ENCODE measurements at regions not wholly inside any gene's neighbourhood (a gene's known extent, or its start where the extent isn't known, plus 50 kb on each side); places are given as distances from the start of the nearest gene placed in this dataset.

DNA sequence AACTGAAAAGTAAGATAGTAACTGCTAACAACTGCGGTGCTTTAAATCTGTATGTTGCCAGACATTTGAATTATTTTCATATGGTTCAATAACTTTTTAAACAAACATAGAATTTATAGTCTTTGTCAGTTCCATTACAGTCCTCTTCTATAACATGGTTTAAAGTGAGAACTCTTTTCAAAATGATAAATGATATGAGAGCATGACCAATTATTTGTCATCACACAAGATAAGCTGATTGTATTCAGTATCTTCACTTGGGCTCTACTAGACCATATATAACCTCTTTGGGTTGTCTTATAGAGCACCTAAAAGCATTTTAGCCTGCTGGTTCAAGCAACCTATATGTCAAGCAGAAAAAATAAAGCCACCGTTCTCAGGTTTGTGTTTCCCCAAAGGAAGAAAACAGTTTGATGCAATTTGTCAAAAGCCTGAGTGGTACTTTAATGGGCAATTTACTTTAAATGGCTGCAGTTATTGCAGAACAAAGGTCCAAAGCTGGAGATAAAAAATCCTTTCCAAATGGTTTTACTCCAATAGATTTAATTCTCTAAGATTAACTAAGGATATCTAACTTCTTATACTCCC, 298.4 kb downstream of the FSIP2 start:
- no peaks in the 10 kb centered on the region for H3K27me3 ChIP-seq (replicated peaks in 1 of 7)
- no peaks in the 10 kb centered on the region for H3K9me3 ChIP-seq
- TF ChIP-seq POLR2AphosphoS5 (IDR thresholded peaks at IDR 0.05) (no peak), POLR2A (IDR thresholded peaks at IDR 0.05) (no peak)
- TF ChIP-seq, protein P1, sequence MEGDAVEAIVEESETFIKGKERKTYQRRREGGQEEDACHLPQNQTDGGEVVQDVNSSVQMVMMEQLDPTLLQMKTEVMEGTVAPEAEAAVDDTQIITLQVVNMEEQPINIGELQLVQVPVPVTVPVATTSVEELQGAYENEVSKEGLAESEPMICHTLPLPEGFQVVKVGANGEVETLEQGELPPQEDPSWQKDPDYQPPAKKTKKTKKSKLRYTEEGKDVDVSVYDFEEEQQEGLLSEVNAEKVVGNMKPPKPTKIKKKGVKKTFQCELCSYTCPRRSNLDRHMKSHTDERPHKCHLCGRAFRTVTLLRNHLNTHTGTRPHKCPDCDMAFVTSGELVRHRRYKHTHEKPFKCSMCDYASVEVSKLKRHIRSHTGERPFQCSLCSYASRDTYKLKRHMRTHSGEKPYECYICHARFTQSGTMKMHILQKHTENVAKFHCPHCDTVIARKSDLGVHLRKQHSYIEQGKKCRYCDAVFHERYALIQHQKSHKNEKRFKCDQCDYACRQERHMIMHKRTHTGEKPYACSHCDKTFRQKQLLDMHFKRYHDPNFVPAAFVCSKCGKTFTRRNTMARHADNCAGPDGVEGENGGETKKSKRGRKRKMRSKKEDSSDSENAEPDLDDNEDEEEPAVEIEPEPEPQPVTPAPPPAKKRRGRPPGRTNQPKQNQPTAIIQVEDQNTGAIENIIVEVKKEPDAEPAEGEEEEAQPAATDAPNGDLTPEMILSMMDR (IDR thresholded peaks at IDR 0.05 in 8 of 11, conservative IDR thresholded peaks at IDR 0.05 in 3 of 11) = no peak
- intact Hi-C loops (cut with DNase I; ENCODE audit: low total_unique reads) = no loop called here
- WGBS, 5 donors = 75 to 88% (median 83%) methylated on average over 2 of the region's 2 CpGs
- no peaks in the 10 kb centered on the region for H3K4me1 ChIP-seq
- H3K36me3 ChIP-seq = no peaks in the 10 kb centered on the region
- H3K27ac ChIP-seq = no peak overlapping the region
- DNase-seq = no peak
- no peak overlapping the region for H3K4me3 ChIP-seq

DNA sequence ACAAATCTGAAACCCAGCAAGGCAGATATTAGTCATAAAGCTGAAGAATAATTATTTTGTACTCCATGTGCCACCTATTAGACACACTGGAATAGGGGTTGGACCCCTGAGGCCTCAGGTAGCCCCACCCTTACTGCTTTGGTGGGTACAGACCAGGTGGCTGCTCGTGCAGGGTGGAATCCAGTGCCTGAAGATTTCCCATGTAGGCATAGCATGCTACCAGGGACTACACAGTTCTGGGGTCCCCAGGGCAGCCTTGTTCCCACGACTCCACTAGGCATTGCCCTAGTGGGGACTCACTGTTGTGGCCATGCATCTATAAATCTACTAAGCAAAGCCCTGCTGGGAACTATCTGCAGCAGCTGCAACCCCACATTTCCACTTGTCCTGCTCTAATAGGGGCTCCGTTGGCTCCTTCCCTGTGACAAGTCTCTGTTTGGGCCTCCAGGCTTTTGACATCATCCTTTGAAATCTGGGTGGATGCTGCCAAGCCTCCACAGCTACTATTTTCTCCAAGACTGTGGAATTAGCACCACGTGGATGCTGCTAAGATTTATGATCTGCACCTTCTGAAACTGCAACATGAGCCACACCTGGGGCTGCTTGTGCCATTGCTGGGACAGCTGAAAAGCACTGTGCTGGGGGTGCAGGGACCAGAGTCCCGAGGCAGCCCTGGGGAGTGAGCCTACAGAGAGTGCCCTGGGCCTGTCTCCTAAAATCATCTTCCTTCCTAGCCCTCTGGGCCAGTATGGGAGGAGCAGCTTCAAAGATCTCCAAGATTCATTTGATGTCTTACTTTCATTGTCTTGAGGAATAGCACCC, 303.8 kb downstream of the FSIP2 start:
- peak; percentile 51 for DNase-seq

DNA sequence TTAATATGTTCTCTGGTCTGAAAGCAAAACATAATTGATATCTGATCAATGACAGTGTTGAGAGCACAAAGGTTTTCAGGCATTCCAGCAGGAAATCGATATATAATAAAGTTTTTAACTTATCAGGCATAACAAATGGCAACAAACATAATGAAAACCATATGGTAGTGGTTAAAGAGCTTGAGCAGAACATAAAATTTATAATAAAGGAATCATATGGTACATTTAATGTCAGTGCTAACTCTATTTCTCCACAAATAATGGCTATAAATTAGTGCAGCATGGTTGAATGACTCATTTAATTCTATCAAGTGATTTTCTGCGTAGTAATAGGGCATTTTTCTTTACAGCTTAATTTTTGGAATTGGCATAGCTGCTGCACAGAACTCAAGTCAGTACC, 306.2 kb downstream of the FSIP2 start:
- no peaks in the 10 kb centered on the region for H3K27me3 ChIP-seq (replicated peaks in 1 of 7)
- DNase-seq = no peak
- H3K4me1 ChIP-seq = no peaks in the 10 kb centered on the region
- H3K4me3 ChIP-seq = no peak overlapping the region
- H3K27ac ChIP-seq = no peak overlapping the region
- intact Hi-C loops (cut with DNase I; ENCODE audit: low total_unique reads) = no loop called here
- H3K9me3 ChIP-seq = no peaks in the 10 kb centered on the region
- TF ChIP-seq, protein P1 (IDR thresholded peaks at IDR 0.05 in 8 of 11, conservative IDR thresholded peaks at IDR 0.05 in 3 of 11) = no peak
- no peak for TF ChIP-seq POLR2A (IDR thresholded peaks at IDR 0.05)
- WGBS, 5 donors = 81 to 93% (median 87%) methylated on average over 2 of the region's 2 CpGs
- no peaks in the 10 kb centered on the region for H3K36me3 ChIP-seq

More for the DNA sequence above, 303.8 kb downstream of the FSIP2 start:
- H3K27me3 ChIP-seq (replicated peaks in 1 of 7) = no peaks in the 10 kb centered on the region
- intact Hi-C loops (cut with DNase I; ENCODE audit: low total_unique reads) = no loop called here
- no peak overlapping the region for H3K4me3 ChIP-seq
- no peaks in the 10 kb centered on the region for H3K4me1 ChIP-seq
- TF ChIP-seq POLR2A (IDR thresholded peaks at IDR 0.05) = no peak
- no peak for TF ChIP-seq POLR2AphosphoS5 (IDR thresholded peaks at IDR 0.05)
- no peaks in the 10 kb centered on the region for H3K9me3 ChIP-seq
- H3K27ac ChIP-seq = no peak overlapping the region
- H3K36me3 ChIP-seq = no peaks in the 10 kb centered on the region
- WGBS, 5 donors = 65 to 84% (median 83%) methylated on average over 5 of the region's 5 CpGs

DNA sequence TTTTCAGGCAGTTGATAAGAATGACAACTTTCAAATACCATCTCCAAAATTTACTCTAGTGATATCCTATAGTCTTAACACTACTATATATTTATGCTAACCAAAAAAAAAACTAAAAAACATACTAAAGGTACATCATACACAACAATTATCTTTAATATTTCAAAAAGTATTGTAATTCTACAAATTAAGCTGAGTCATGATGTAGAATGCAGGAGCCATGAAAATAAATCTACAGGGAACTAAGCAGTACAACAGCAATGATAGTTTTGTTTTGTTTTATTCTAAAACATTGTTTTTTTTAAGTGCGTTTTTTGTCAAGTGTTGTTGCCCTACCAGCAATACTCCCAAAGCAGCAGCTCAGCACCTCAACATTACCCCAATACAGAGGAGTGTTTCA, 314.3 kb downstream of the FSIP2 start:
- WGBS, 5 donors = 87 to 96% (median 93%) methylated on average over 1 of the region's 1 CpG
- Histone ChIP-seq H3K4me1 (no peaks in the 10 kb centered on the region), H3K4me3 (no peak overlapping the region), H3K9me3 (no peaks in the 10 kb centered on the region), H3K27me3 (replicated peaks in 1 of 7) (no peaks in the 10 kb centered on the region), H3K36me3 (no peaks in the 10 kb centered on the region), H3K27ac (no peak overlapping the region)
- intact Hi-C loops (cut with DNase I; ENCODE audit: low total_unique reads) = no loop called here
- no peak for DNase-seq
- no peak for TF ChIP-seq POLR2A (IDR thresholded peaks at IDR 0.05)

DNA sequence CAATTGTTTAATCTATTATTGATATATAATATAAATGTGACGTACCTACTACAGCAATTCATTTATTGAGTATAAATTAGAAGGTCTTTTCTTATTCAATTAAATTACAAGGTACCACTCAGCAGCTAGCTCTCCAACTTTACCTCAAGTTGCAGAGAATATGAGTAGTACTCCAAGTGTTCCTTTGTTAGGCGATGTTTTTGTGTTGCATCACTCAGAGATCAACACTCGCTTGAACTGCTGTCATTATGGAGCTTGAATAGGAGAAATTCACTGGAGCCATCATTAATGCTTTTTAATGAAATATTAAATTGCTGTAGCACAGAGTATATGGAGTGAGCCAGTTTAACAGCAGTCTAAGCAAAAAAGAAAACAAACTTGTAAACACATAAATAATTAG, 320.0 kb downstream of the FSIP2 start:
- no peak overlapping the region for H3K27ac ChIP-seq
- TF ChIP-seq, protein P1 (IDR thresholded peaks at IDR 0.05 in 8 of 11, conservative IDR thresholded peaks at IDR 0.05 in 3 of 11) = no peak
- TF ChIP-seq POLR2A (IDR thresholded peaks at IDR 0.05) (no peak), POLR2AphosphoS5 (IDR thresholded peaks at IDR 0.05) (no peak)
- peaks cover 0 to 7% (median 0%) of the 10 kb centered on the region in 6 donors for H3K4me1 ChIP-seq
- H3K27me3 ChIP-seq (replicated peaks in 1 of 7) = no peaks in the 10 kb centered on the region
- intact Hi-C loops (cut with DNase I; ENCODE audit: low total_unique reads) = no loop called here
- H3K36me3 ChIP-seq = no peaks in the 10 kb centered on the region
- WGBS, 5 donors = 91 to 97% (median 96%) methylated on average over 3 of the region's 3 CpGs
- no peak for DNase-seq
- H3K4me3 ChIP-seq = no peak overlapping the region
- no peaks in the 10 kb centered on the region for H3K9me3 ChIP-seq

Data from spleen (tissue), 11 donors.